ENCODE measurements at regions not wholly inside any gene's neighbourhood (a gene's known extent, or its start where the extent isn't known, plus 50 kb on each side); places are given as distances from the start of the nearest gene placed in this dataset.

- TF ChIP-seq, protein P1, sequence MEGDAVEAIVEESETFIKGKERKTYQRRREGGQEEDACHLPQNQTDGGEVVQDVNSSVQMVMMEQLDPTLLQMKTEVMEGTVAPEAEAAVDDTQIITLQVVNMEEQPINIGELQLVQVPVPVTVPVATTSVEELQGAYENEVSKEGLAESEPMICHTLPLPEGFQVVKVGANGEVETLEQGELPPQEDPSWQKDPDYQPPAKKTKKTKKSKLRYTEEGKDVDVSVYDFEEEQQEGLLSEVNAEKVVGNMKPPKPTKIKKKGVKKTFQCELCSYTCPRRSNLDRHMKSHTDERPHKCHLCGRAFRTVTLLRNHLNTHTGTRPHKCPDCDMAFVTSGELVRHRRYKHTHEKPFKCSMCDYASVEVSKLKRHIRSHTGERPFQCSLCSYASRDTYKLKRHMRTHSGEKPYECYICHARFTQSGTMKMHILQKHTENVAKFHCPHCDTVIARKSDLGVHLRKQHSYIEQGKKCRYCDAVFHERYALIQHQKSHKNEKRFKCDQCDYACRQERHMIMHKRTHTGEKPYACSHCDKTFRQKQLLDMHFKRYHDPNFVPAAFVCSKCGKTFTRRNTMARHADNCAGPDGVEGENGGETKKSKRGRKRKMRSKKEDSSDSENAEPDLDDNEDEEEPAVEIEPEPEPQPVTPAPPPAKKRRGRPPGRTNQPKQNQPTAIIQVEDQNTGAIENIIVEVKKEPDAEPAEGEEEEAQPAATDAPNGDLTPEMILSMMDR (IDR thresholded peaks at IDR 0.05), result no peak
- Mint-ChIP-seq H3K9me3 (peaks cover 0 to 3% (median 0%) of the 10 kb centered on the region in 7 donors), H3K4me1 (no peaks in the 10 kb centered on the region), H3K27me3 (ENCODE audit: low read depth in 3 of 3) (peaks cover 0 to 2% (median 2%) of the 10 kb centered on the region in 3 donors), H3K4me3 (no peak overlapping the region), H3K36me3 (no peaks in the 10 kb centered on the region), H3K27ac (no peak overlapping the region)
- Histone ChIP-seq H3K4me2 (replicated peaks; ENCODE audit: extremely low read depth, low read length, poor library complexity, severe bottlenecking) (no peak overlapping the region), H3K9ac (ENCODE audit: insufficient read depth, low read length, poor library complexity, severe bottlenecking) (no peak overlapping the region), H2AFZ (ENCODE audit: insufficient read depth, low read depth, low read length, poor library complexity, severe bottlenecking) (no peak overlapping the region), H3K79me2 (ENCODE audit: insufficient read depth, low read length) (no peaks in the 10 kb centered on the region), H3K9me3 (replicated peaks in 1 of 2; ENCODE audit: control insufficient read depth in 1 of 2, insufficient read depth in 1 of 2, low read length in 2 of 2) (no peaks in the 10 kb centered on the region), H4K20me1 (ENCODE audit: insufficient read depth, low read length) (no peaks in the 10 kb centered on the region), H3K27me3 (ENCODE audit: control insufficient read depth in 2 of 2, insufficient read depth in 2 of 2, low read length in 2 of 2) (no peaks in the 10 kb centered on the region), H3K36me3 (replicated peaks in 1 of 2; ENCODE audit: control insufficient read depth in 1 of 2, insufficient read depth in 2 of 2, low read length in 2 of 2) (no peaks in the 10 kb centered on the region), H3K4me3 (replicated peaks in 1 of 3; ENCODE audit: low read depth in 2 of 3, low read length in 3 of 3) (no peak overlapping the region), H3K4me1 (ENCODE audit: control insufficient read depth in 1 of 2, insufficient read depth in 2 of 2, low read length in 2 of 2) (no peaks in the 10 kb centered on the region), H3K27ac (ENCODE audit: low read depth in 1 of 2, low read length in 2 of 2) (no peak overlapping the region)
- no peak for DNase-seq
- WGBS (ENCODE audit: insufficient coverage), result 50% methylated on average over 1 of the region's 3 CpGs
- intact Hi-C loops (cut with micrococcal nuclease), result no loop called here
These were observed 195.8 kb upstream of the MKLN1 start for GRCh38 chr7:131131746-131132431.

GRCh38 chr7:131139462-131139861 lies 188.2 kb upstream of the MKLN1 start:
- H3K9me3 ChIP-seq (replicated peaks in 1 of 2; ENCODE audit: control insufficient read depth in 1 of 2, insufficient read depth in 1 of 2, low read length in 2 of 2), result peaks cover 0 to 5% of the 10 kb centered on the region in 2 donors
- no peaks in the 10 kb centered on the region for H3K36me3 ChIP-seq (replicated peaks in 1 of 2; ENCODE audit: control insufficient read depth in 1 of 2, insufficient read depth in 2 of 2, low read length in 2 of 2)
- no peak overlapping the region for H3K4me3 ChIP-seq (replicated peaks in 1 of 3; ENCODE audit: low read depth in 2 of 3, low read length in 3 of 3)
- intact Hi-C loops (cut with micrococcal nuclease), result no loop called here
- no peak overlapping the region for H3K27ac ChIP-seq (ENCODE audit: low read depth in 1 of 2, low read length in 2 of 2)
- H3K27me3 ChIP-seq (ENCODE audit: control insufficient read depth in 2 of 2, insufficient read depth in 2 of 2, low read length in 2 of 2), result no peaks in the 10 kb centered on the region
- Mint-ChIP-seq H3K27me3 (ENCODE audit: low read depth in 3 of 3) (peaks cover 0 to 4% (median 2%) of the 10 kb centered on the region in 3 donors), H3K4me3 (no peak overlapping the region), H3K4me1 (no peaks in the 10 kb centered on the region), H3K9me3 (peaks cover 7 to 18% (median 12%) of the 10 kb centered on the region in 7 donors), H3K36me3 (no peaks in the 10 kb centered on the region), H3K27ac (no peak overlapping the region)
- H3K4me1 ChIP-seq (ENCODE audit: control insufficient read depth in 1 of 2, insufficient read depth in 2 of 2, low read length in 2 of 2), result no peaks in the 10 kb centered on the region
- TF ChIP-seq, protein P1 (IDR thresholded peaks at IDR 0.05), result no peak
- H2AFZ ChIP-seq (ENCODE audit: insufficient read depth, low read depth, low read length, poor library complexity, severe bottlenecking), result no peak overlapping the region
- no peaks in the 10 kb centered on the region for H3K79me2 ChIP-seq (ENCODE audit: insufficient read depth, low read length)
- no peak overlapping the region for H3K4me2 ChIP-seq (replicated peaks; ENCODE audit: extremely low read depth, low read length, poor library complexity, severe bottlenecking)
- no peak for DNase-seq
- H3K9ac ChIP-seq (ENCODE audit: insufficient read depth, low read length, poor library complexity, severe bottlenecking), result no peak overlapping the region
- H4K20me1 ChIP-seq (ENCODE audit: insufficient read depth, low read length), result no peaks in the 10 kb centered on the region

Data from CD14-positive monocyte (primary cell).